Chondrocyte (in vitro differentiated cells): ENCODE measurements at regions not wholly inside any gene's neighbourhood (a gene's known extent, or its start where the extent isn't known, plus 50 kb on each side); places are given as distances from the start of the nearest gene placed in this dataset.

Experiments used
- DNase-seq: peaks from one replicate; pipeline ENCODE4 v3.0.0; 2021; ENCODE audit warnings: mixed read lengths, low spot score
- H3K27ac Mint-ChIP-seq: one replicate; pipeline ENCODE4 v1.8.0; 2021; ENCODE audit warnings: mild to moderate bottlenecking, moderate library complexity, mixed read lengths; ENCODE audit not compliant: unreplicated experiment
- H3K27me3 Mint-ChIP-seq: 2 replicates; pipeline ENCODE4 v1.8.0; 2021; ENCODE audit warnings: low read depth, mixed read lengths
- H3K36me3 Mint-ChIP-seq: 2 replicates; pipeline ENCODE4 v1.8.0; 2021; ENCODE audit warnings: low read depth, mixed read lengths
- H3K4me1 Mint-ChIP-seq: 2 replicates; pipeline ENCODE4 v1.8.0; 2021; ENCODE audit warnings: low read depth, mild to moderate bottlenecking, mixed read lengths
- H3K4me3 Mint-ChIP-seq: one replicate; pipeline ENCODE4 v1.8.0; 2021; ENCODE audit warnings: mild to moderate bottlenecking, moderate library complexity, mixed read lengths; ENCODE audit not compliant: unreplicated experiment
- H3K9me3 Mint-ChIP-seq: 2 replicates; pipeline ENCODE4 v1.8.0; 2021; ENCODE audit warnings: low read depth, mixed read lengths
- CTCF ChIP-seq: fragments of 200-600 bp; sonication (generic); IDR thresholded peaks from 2 replicates; pipeline ENCODE4 v1.5.0; 2021; ENCODE audit warnings: antibody characterized with exemption, mild to moderate bottlenecking, moderate library complexity

DNA sequence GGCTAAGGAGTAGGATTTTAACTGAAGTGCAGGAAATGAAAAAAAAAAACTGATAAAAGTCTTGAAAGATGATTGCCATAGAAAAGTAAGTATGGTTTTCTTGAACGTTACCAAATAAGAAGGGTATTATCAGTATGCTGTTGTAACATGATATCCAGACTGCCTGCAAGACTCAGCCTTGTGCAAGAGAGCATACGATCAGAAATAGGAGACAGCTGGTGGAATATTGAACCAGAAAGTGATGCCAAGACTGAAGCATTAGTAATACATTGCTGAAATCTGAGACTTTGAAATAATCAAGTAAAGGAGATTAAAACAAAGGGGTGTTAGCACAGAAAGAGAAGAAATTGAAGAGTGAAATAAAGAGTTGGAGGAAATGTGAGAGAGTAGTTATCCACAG is 452.7 kb upstream of the CNTN5 start:
- Mint-ChIP-seq H3K4me1 (no peaks in the 10 kb centered on the region), H3K27me3 (no peaks in the 10 kb centered on the region), H3K4me3 (no peak overlapping the region), H3K36me3 (no peaks in the 10 kb centered on the region), H3K9me3 (no peaks in the 10 kb centered on the region), H3K27ac (no peak overlapping the region)
- no peak for DNase-seq
- TF ChIP-seq CTCF: no peak

DNA sequence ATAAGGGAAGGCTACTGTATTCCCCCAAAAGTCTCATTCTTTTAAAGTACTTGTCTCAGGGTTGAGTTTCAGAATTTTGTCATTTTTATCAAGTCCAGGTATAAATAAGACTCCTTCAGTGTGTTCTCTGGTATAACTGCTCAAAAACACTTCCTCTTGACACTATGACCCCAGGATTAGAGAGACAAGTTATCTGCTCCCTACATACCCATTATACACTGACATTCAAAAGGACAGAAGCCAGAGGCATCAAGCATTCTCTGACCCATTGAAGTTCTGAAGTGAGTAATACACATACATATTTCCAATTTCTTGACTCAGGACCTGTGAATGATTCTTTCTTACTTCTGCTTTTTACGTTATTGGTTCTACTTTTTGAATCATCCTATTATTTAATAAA is 447.8 kb upstream of the CNTN5 start:
- no peak overlapping the region for H3K27ac Mint-ChIP-seq
- TF ChIP-seq CTCF: no peak
- no peaks in the 10 kb centered on the region for H3K27me3 Mint-ChIP-seq
- no peak for DNase-seq
- no peaks in the 10 kb centered on the region for H3K4me1 Mint-ChIP-seq
- no peak overlapping the region for H3K4me3 Mint-ChIP-seq
- no peaks in the 10 kb centered on the region for H3K9me3 Mint-ChIP-seq
- no peaks in the 10 kb centered on the region for H3K36me3 Mint-ChIP-seq

DNA sequence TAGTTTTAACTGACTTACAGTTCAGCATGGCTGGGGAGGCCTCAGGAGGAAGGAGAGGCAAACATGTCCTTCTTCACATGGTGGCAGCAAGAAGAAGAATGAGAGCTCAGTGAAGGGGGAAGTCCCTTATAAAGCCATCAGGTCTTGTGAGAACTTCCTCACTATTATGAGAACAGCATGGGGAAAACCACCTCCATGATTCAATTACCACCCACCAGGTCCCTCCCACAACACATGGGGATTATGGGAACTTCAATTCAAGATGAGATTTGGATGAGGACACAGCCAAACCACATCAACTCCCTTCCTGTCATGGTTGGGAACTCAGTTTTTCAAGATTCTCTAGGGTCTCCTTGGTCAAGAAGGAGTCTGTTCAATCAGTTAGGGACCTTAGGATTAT is 432.9 kb upstream of the CNTN5 start:
- no peak for DNase-seq
- H3K27me3 Mint-ChIP-seq: no peaks in the 10 kb centered on the region
- TF ChIP-seq CTCF: no peak
- no peaks in the 10 kb centered on the region for H3K36me3 Mint-ChIP-seq
- no peaks in the 10 kb centered on the region for H3K9me3 Mint-ChIP-seq
- H3K4me3 Mint-ChIP-seq: no peak overlapping the region
- no peak overlapping the region for H3K27ac Mint-ChIP-seq
- no peaks in the 10 kb centered on the region for H3K4me1 Mint-ChIP-seq

DNA sequence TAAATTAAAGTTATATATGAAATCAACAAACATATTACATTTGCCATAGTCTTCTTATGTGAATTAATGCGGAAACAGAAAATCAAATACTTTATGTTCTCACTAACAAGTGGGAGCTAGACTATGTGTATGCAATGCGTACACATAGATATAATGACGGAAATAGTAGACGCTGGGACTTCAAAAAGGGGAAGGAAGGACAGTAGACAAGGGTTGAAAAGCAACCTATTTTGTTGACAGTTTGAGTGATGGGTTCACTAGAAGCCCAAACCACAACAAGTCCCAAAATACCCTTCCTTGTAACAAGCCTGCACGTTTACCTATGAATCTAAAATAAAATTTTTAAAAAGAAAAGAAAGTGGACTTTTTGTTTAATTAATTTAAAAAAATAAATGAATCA is 430.8 kb upstream of the CNTN5 start:
- Mint-ChIP-seq H3K9me3 (peaks cover 13% of the 10 kb centered on the region), H3K4me3 (no peak overlapping the region), H3K4me1 (no peaks in the 10 kb centered on the region), H3K27ac (no peak overlapping the region), H3K36me3 (no peaks in the 10 kb centered on the region), H3K27me3 (no peaks in the 10 kb centered on the region)
- TF ChIP-seq CTCF: no peak
- DNase-seq: no peak

- no peaks in the 10 kb centered on the region for H3K27me3 Mint-ChIP-seq
- no peak for TF ChIP-seq CTCF
- DNase-seq: no peak
- peaks cover 9% of the 10 kb centered on the region for H3K9me3 Mint-ChIP-seq
- H3K4me3 Mint-ChIP-seq: no peak overlapping the region
- H3K27ac Mint-ChIP-seq: no peak overlapping the region
- no peaks in the 10 kb centered on the region for H3K36me3 Mint-ChIP-seq
- H3K4me1 Mint-ChIP-seq: no peaks in the 10 kb centered on the region
Observed at GRCh38 chr11:98600103-98600502, 420.6 kb upstream of the CNTN5 start.
